HG03354 (cell line): ENCODE measurements at regions not wholly inside any gene's neighbourhood (a gene's known extent, or its start where the extent isn't known, plus 50 kb on each side); places are given as distances from the start of the nearest gene placed in this dataset.

Experiments
- ATAC-seq: cut with Tn5 transposase; IDR thresholded peaks from one replicate; pipeline ENCODE4 v1.9.1; 2021; ENCODE audit warnings: mild to moderate bottlenecking; ENCODE audit not compliant: unreplicated experiment, poor library complexity, severe bottlenecking

DNA sequence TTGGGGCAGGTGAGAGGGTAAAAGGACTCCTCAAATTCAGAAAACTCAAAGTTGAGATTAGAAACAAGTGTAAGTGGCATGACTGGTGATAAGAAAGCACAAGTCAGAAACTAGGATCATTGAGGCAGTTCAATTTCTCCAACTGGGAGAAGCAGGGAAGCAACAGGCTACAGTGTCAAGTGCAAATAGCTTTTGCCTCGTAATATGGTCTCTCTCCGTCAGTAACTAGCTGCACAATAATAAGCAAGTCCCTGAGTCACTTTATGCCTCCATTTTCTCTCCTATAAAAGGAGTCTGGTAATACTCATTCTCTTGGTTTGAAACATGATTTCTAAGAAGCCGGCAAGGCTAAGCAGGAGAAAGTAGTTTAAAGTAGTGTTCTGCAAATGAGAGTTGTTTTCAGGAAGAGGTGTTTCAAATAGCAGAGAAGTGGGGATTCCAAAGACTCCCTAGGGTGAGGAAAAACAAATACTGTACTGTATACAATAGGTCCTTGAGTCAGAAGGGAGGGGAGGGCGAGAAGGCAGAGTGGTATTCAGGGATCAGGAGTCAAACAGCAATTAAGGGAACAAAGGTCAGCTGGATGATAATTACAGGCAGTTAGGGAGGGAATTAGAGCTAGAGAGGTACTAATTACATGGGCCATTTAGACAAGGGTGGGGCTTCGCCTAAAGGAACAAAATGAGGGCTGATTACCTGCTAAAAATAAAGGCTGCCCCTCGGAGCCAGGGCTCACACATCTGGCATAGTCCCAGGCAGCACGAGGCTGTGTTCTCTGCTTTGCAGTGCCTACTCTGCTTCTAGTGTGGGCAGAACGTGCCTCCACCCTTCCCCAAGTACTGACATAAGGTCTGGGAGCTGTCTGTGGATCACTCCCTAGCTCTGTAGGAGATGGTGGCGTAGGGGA, 96.0 kb upstream of the BDNF start:
- no peak for ATAC-seq

DNA sequence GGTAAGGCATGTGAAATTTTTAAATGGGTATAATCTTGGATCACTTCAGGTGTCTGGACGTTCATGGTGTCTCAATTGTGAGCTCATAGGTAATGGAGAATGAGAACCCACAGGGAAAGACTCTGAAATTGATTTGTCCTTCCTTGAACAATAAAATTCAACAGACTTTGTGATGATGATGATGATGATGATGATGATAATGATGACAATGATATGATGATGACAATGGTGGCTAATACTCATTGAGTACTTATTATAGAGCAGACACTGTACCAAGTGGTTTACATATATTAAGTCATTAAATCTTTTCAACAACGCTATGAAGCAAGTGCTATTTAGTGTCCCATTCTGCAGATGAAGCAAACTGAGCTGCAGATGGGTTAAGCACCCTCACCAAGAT, 86.6 kb upstream of the BDNF start:
- ATAC-seq = no peak

DNA sequence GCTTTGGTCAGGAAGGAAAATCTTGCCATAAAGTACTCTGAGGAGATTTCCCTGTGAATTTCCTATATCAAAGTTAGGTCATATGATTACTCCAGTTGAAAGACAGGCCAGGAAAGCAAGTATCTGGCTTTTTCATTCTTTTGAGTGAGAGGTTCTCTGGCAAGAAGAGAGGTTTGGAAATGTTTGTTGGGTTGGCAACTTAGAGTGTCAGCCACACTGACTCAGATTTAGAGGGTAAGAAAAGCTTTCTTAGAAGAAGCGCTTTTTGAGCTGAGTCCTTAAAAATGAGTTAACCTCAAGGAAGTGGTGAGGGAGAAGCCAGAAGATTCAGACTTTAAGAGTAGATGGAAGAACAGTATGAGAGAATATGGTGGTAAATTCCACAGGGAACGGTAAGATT, 86.1 kb upstream of the BDNF start:
- no peak for ATAC-seq

DNA sequence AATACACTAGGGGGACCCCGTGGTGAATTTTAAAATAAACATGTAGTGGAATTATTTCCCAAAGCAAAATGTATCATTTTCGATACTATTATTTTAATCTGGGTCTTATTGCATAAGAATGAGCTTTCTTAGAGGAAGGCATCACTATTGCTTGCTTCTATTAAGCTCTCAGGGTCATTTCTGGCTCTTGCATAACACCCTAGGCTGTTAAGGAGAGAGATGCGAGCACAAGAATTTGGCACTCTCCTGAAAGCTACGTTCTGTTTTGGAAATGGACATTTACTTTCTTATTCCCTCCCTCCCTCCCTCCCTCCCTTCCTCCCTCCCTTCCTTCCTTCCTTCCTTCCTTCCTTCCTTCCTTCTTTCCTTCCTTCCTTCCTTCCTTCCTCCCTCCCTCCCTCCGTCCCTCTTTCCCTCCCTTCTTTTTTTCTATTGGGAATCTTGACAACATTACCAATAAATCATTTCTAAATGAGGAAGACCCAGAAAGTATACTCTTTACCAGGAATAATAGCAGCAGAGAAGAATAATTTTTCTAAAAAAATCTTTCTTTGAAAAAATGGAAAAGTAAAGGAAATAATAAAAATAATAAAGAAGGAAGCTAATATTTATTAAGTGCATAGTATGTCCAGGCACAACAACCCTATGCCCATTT, 83.6 kb upstream of the BDNF start:
- no peak for ATAC-seq

DNA sequence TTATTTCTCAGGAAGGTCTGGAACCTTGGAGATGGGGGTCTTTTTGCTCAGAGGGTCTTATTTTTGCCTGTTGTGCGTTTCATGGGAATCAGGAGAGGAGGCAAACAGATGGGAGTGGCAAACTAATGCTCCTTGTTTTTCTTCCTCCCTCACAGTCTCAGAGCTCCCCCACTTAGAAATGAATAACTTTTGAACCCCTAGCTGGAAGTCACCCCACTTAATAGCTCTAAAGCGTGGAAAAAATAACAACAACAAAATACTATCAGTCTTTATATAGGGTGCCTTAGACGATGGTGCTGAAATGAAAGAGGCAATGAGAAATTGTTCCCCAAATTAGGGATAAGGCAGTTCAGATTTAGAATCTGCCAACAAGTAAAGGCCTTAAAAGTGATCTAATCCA, 76.8 kb upstream of the BDNF start:
- no peak for ATAC-seq

DNA sequence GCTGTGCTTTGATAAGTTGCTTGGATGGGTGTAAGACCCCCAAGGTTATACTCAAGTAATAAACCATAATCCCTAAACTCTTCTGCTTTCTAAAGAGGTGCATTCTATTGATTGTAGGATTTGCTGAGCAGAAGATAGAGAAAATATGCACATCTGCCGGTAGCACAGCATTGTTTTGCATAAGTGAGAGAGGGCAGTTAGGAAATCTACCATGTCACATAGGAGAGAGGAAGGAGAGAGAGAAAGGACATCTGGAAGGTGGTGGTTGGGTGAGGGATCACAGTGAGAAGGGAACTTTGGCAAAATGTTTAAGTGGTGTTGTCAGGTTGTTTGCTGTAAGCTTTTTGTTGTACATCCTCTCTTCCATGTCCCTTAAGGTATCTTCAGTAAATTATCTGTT, 73.6 kb upstream of the BDNF start:
- no peak for ATAC-seq

DNA sequence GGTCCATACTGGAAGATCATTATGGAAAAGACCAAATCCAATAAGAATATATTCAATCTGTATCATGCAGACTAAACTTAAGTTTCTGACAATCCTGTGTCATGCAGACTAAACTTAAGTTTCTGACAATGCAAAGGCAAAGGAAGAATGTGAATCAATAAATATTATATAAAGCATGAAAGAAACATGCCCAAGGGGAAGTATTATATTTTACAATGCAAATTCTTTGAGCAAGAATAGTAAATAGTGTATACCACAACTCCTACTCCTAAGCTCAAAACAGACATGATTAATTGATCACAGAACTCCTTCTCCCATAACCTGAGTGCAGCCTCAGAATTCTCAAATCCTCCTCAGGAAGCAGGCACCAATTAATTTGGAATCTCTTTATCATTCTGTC, 71.3 kb upstream of the BDNF start:
- ATAC-seq = no peak

DNA sequence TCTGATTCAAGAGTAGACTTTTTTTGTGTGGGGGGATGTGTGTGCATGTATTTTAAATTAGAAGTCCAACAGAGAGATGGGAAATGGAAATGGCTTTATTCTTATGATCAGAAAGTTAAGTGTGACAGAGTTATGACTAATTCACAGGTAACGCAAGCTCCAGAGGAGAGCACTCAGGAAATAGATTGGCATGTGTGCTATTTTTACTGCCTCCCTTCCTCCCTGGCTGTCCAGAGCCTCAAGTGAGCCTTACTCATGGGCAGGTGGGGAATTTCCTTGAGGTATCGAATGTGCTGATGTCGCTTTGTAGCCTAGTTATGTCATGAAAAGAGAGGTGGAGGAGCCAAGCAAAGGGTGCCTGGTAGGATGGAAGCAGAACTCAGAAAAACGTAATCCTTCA, 70.3 kb upstream of the BDNF start:
- ATAC-seq = no peak

DNA sequence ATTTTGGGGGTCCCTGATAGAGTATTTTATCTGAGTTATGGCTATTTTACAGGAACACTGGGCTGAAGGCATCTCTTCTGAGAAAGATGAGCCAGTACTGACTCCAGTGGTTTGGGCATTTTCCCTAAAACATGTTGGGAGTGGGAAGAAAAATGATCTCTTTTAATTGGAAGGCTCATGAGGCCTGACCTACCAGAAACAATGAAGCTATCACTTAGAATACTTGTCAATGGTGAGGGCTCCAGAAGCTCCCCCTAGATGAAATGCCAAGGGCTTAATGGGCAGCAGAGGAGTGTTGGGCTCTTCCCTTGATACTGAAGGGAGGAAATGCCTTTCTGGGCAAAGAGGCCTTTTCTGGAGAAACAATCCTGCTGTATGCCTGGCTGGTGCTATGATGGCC, 63.5 kb upstream of the BDNF start:
- ATAC-seq = no peak

DNA sequence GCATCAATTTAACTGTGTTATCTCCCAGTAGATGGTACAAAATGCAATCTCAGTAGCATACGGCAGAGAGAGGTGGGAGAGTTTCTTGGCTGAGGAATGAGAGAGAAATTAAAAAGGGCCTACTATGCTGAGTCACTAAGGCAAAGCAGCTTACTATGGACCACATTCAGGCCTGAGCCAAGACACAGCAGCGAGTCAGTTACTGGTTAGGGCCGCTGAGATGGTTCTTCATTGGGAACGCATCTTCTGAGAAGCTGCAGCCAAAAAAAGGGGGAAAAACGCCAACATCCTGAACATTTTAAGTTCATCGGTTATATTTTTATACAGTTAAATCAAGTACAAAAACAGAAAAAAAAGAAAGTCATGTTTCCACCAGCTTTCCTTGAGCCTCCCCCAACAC, 61.1 kb upstream of the BDNF start:
- ATAC-seq = no peak

DNA sequence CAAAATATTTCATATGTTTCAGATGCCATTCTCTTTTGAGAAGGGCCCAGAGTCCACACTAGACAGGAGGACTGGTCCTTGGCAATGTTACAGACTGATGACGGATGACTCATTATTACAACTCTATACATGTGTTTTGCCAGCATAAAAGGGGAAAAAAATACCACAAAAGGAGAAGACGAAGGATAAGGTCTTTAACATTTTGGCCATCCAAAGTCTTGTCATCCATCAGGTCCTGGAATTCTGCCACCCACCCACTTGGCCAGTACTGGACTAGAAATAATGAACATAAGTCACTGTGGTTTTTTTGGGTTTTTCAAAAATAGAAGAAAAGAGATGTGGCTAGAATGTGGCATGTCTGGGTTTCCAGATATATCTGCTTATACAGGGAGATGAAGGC, 57.7 kb upstream of the BDNF start:
- ATAC-seq = no peak

DNA sequence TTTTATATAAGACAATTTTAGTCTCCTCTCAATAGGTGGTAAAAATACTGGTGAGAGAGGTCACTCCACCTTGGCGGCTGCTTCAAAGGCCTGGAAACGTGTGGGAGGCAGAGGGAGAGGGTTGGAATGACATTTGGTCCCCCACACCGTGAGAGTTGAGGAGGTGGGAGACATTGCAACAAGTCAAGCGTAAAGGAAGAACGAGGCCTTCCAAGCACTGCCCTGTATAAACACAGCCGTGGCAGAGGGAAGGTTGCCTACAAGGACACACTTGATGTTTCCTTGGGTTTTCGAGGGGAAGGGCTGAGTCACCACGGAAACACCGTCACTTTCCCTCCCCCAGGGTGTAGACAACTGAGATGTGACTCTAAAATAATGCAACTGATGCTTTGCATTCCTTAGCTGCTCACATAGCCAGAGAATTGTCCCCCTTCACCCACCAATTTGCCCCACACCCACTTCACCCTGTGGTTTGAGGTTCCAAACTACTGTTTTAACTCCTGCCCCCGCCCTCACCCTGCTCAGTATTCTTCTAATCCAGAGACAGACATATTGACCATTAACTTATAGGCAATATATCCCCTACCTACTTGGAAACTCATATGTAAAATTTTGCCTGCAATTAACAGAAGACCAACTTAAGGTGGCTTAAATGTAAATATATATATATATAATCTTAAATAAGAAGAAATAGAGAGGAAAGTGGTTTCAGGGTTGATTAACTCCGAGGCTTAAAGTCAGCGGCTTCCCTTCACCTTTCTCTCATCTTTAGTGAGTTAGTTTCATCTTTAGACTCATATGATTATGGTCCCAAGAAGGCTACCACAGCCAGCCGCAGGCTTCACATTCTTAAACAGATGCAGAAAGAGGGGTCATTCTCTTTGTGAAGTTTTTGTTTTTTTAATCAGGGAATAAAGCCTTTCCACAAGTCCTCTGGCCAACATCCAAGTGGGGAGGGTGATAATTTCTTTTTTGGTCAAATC, 54.1 kb upstream of the BDNF start:
- ATAC-seq = no peak
